IMR-90 (cell line): ENCODE measurements at regions not wholly inside any gene's neighbourhood (a gene's known extent, or its start where the extent isn't known, plus 50 kb on each side); places are given as distances from the start of the nearest gene placed in this dataset.

Experiments used
- ATAC-seq: fragments of 200-7000 bp; cut with Tn5 transposase; 2 replicates; pipeline ENCODE4 v1.9.1; 2020; ENCODE audit warnings: low read depth, mild to moderate bottlenecking, moderate library complexity
- BruUV-seq: library from RNA; stranded (reverse); fragments of 400-500 nt; replicated peaks from 2 replicates; lab custom pipeline; 2021; lab: Mats Ljungman, UMichigan
- CTCF ChIA-PET: fragments of 300-600 bp; formaldehyde crosslinking; extraction: SDS; loops from one replicate; lab custom pipeline; 2021; ENCODE audit warnings: antibody characterized with exemption; lab: Yijun Ruan, JAX
- POLR2A ChIA-PET: fragments of 300-600 bp; sonication (Branson Sonifier 250); formaldehyde crosslinking; loops from one replicate; lab custom pipeline; 2022; ENCODE audit warnings: antibody characterized with exemption; ENCODE audit not compliant: unreplicated experiment; lab: Charles Lee
- DNase-seq: peaks from one replicate; pipeline ENCODE4 v3.0.0; 2013
- H2AFZ ChIP-seq: replicated peaks from 2 replicates; pipeline ENCODE3; 2013; ENCODE audit warnings: low read length, mild to moderate bottlenecking; ENCODE audit not compliant: poor library complexity
- H2AK5ac ChIP-seq: 2 replicates; pipeline ENCODE4 v1.6.1; 2013; ENCODE audit warnings: low read depth, low read length, inconsistent platforms
- H2AK9ac ChIP-seq: replicated peaks from 2 replicates; pipeline ENCODE3; 2013; ENCODE audit warnings: mild to moderate bottlenecking, low read depth, low read length, moderate library complexity; ENCODE audit not compliant: poor library complexity
- H2BK120ac ChIP-seq: 2 replicates; pipeline ENCODE4 v1.6.1; 2013; ENCODE audit warnings: low read depth, low read length, inconsistent platforms
- H2BK15ac ChIP-seq: 3 replicates; pipeline ENCODE4 v1.6.1; 2013; ENCODE audit warnings: low read depth, low read length, inconsistent platforms
- H2BK20ac ChIP-seq: 2 replicates; pipeline ENCODE4 v1.6.1; 2013; ENCODE audit warnings: low read depth, mild to moderate bottlenecking, inconsistent platforms, low read length, moderate library complexity
- H2BK5ac ChIP-seq: 2 replicates; pipeline ENCODE4 v1.6.1; 2013; ENCODE audit warnings: mild to moderate bottlenecking, low read depth, low read length, inconsistent platforms; ENCODE audit not compliant: poor library complexity, severe bottlenecking
- H3K14ac ChIP-seq: replicated peaks from 2 replicates; pipeline ENCODE4 v1.6.1; 2013; ENCODE audit warnings: low read depth, low read length, inconsistent platforms
- H3K18ac ChIP-seq: 2 replicates; pipeline ENCODE4 v1.6.1; 2013; ENCODE audit warnings: low read depth, low read length, control low read depth
- H3K23ac ChIP-seq: 2 replicates; pipeline ENCODE4 v1.6.1; 2013; ENCODE audit warnings: low read depth, low read length, inconsistent platforms
- H3K27ac ChIP-seq: 2 replicates; pipeline ENCODE4 v1.5.1; 2013; ENCODE audit warnings: mild to moderate bottlenecking, control low read depth, low read length; ENCODE audit not compliant: insufficient read depth
- H3K27me3 ChIP-seq: 2 replicates; pipeline ENCODE4 v1.6.1; 2013; ENCODE audit warnings: low read length; ENCODE audit not compliant: control insufficient read depth, insufficient read depth
- H3K36me3 ChIP-seq: 2 replicates; pipeline ENCODE4 v1.6.1; 2013; ENCODE audit warnings: low read length, mixed read lengths; ENCODE audit not compliant: control insufficient read depth, insufficient read depth
- H3K4ac ChIP-seq: 2 replicates; pipeline ENCODE4 v1.6.1; 2013; ENCODE audit warnings: low read depth, low read length, inconsistent platforms
- H3K4me1 ChIP-seq: 2 replicates; pipeline ENCODE4 v1.6.1; 2013; ENCODE audit warnings: low read length, mixed read lengths; ENCODE audit not compliant: control insufficient read depth, insufficient read depth
- H3K4me2 ChIP-seq: 2 replicates; pipeline ENCODE4 v1.6.1; 2013; ENCODE audit warnings: low read depth, mild to moderate bottlenecking, control low read depth, low read length, moderate library complexity
- H3K4me3 ChIP-seq: 2 replicates; pipeline ENCODE4 v1.5.1; 2013; ENCODE audit warnings: low read depth, mild to moderate bottlenecking, control low read depth, low read length, moderate library complexity; ENCODE audit not compliant: insufficient read depth
- H3K56ac ChIP-seq: 2 replicates; pipeline ENCODE4 v1.6.1; 2013; ENCODE audit warnings: low read length, inconsistent platforms; ENCODE audit not compliant: insufficient read depth; ENCODE audit errors: extremely low read depth
- H3K79me1 ChIP-seq, 2 experiments: 2 replicates each; pipeline ENCODE4 v1.6.1; 2013; ENCODE audit warnings: low read length in 2 of 2, inconsistent platforms in 1 of 2, low read depth in 1 of 2
- H3K9ac ChIP-seq: 2 replicates; pipeline ENCODE4 v1.6.1; 2013; ENCODE audit warnings: low read depth, low read length, control low read depth
- H3K9me1 ChIP-seq: 2 replicates; pipeline ENCODE4 v1.6.1; 2013; ENCODE audit warnings: low read length, inconsistent platforms; ENCODE audit not compliant: insufficient read depth
- H3K9me3 ChIP-seq: 2 replicates; pipeline ENCODE4 v1.6.1; 2013; ENCODE audit warnings: low read length; ENCODE audit not compliant: control insufficient read depth, insufficient read depth
- H4K20me1 ChIP-seq: 2 replicates; pipeline ENCODE4 v1.6.1; 2013; ENCODE audit warnings: low read length, inconsistent platforms; ENCODE audit not compliant: insufficient read depth
- H4K5ac ChIP-seq: 2 replicates; pipeline ENCODE4 v1.6.1; 2013; ENCODE audit warnings: mild to moderate bottlenecking, low read depth, low read length, control low read depth
- H4K8ac ChIP-seq, 2 experiments: 2 replicates each; pipeline ENCODE4 v1.6.1; 2013; ENCODE audit warnings: low read depth in 2 of 2, low read length in 2 of 2, control low read depth in 1 of 2, inconsistent platforms in 1 of 2
- H4K91ac ChIP-seq: 2 replicates; pipeline ENCODE4 v1.6.1; 2013; ENCODE audit warnings: low read depth, low read length, inconsistent platforms; ENCODE audit not compliant: insufficient read depth
- CHD1 ChIP-seq: IDR thresholded peaks from 2 replicates; pipeline ENCODE4 v1.6.1; 2012; ENCODE audit warnings: low read depth, low read length, improper control_type of control experiment
- CTCF ChIP-seq: conservative IDR thresholded peaks from 2 replicates; pipeline ENCODE4 v1.5.1; 2012; ENCODE audit warnings: mild to moderate bottlenecking, low read depth, low read length, improper control_type of control experiment
- ELK1 ChIP-seq: fragments of 150-350 bp; IDR thresholded peaks from 2 replicates; pipeline ENCODE4 v1.6.1; 2016; ENCODE audit warnings: low read depth, mild to moderate bottlenecking, low read length, moderate library complexity, borderline replicate concordance
- FOS ChIP-seq: fragments of 150-350 bp; IDR thresholded peaks from 2 replicates; pipeline ENCODE4 v1.6.1; 2016; ENCODE audit warnings: low read depth, low read length
- MAFK ChIP-seq: IDR thresholded peaks from 2 replicates; pipeline ENCODE4 v1.6.1; 2012; ENCODE audit warnings: low read depth, low read length, improper control_type of control experiment
- MXI1 ChIP-seq: IDR thresholded peaks from 2 replicates; pipeline ENCODE4 v1.6.1; 2012; ENCODE audit warnings: low read depth, mild to moderate bottlenecking, low read length, moderate library complexity, borderline replicate concordance
- POLR2A ChIP-seq: IDR thresholded peaks from 2 replicates; pipeline ENCODE4 v1.6.1; 2012; ENCODE audit warnings: mild to moderate bottlenecking, low read depth, low read length
- RAD21 ChIP-seq: IDR thresholded peaks from 2 replicates; pipeline ENCODE4 v1.6.1; 2012; ENCODE audit warnings: low read length, improper control_type of control experiment
- USF2 ChIP-seq: fragments of 150-350 bp; IDR thresholded peaks from 2 replicates; pipeline ENCODE4 v1.6.1; 2017; ENCODE audit warnings: mild to moderate bottlenecking, antibody characterized with exemption, low read length, low read depth
- WGBS, 2 experiments: methylation state at CpG; one replicate each; pipeline versions ENCODE4 v1.1.5 to v1.1.7; 2013; ENCODE audit warnings: missing lambda C conversion rate in 2 of 2; ENCODE audit not compliant: insufficient read length in 1 of 2; ENCODE audit errors: extremely low coverage in 2 of 2; 5-methylcytosine and 5-hydroxymethylcytosine counted together
- dilution Hi-C: fragments of 300-500 bp; cut with HindIII; formaldehyde crosslinking; loops from one replicate; pipeline ENCODE4 v1.14.3; 2018; ENCODE audit warnings: low sequenced_read_pairs; ENCODE audit not compliant: unreplicated experiment
- in situ Hi-C: fragments of 300-500 bp; cut with MboI; formaldehyde crosslinking; loops from 3 replicates; pipeline ENCODE4 v1.14.3; 2019; ENCODE audit warnings: low sequenced_read_pairs, inconsistent platforms, mixed read lengths
- intact Hi-C: fragments of 100-400 bp; cut with micrococcal nuclease; formaldehyde crosslinking; loops from 2 replicates; pipeline ENCODE4 v1.10.0; 2022

GRCh38 chr2:235378944-235379343, 114.9 kb upstream of the AGAP1 start:
- no peak overlapping the region for H4K91ac ChIP-seq
- in situ Hi-C loops (no loop called here), dilution Hi-C loops (no loop called here), intact Hi-C loops (no loop called here)
- H3K79me1 ChIP-seq: no peaks in the 10 kb centered on the region
- no peak overlapping the region for H3K14ac ChIP-seq
- BruUV-seq: no TSS peak
- ChIA-PET CTCF (no interaction called here), POLR2A (no interaction called here)
- H2AK9ac ChIP-seq: no peak overlapping the region
- H4K20me1 ChIP-seq: no peaks in the 10 kb centered on the region
- no peak overlapping the region for H3K4me3 ChIP-seq
- peaks cover 2% of the 10 kb centered on the region; the same call in 1 of the 2 replicates for H3K4me1 ChIP-seq
- no peak overlapping the region for H3K4ac ChIP-seq
- no peak overlapping the region for H2BK20ac ChIP-seq
- TF ChIP-seq RAD21 (no peak), CHD1 (no peak), USF2 (no peak), FOS (no peak), ELK1 (no peak), MXI1 (no peak), POLR2A (no peak), CTCF (no peak), MAFK (no peak)
- DNase-seq: peak; percentile 7
- H3K18ac ChIP-seq: no peak overlapping the region
- H3K56ac ChIP-seq: no peak overlapping the region
- no peak overlapping the region for H2BK5ac ChIP-seq
- no peak overlapping the region for H2AFZ ChIP-seq
- peaks cover 8% of the 10 kb centered on the region for H3K27me3 ChIP-seq
- H3K23ac ChIP-seq: no peak overlapping the region
- no peaks in the 10 kb centered on the region for H3K36me3 ChIP-seq
- no peak overlapping the region for H4K5ac ChIP-seq
- no peak overlapping the region for H3K27ac ChIP-seq
- ATAC-seq: no peak
- no peaks in the 10 kb centered on the region for H3K9me3 ChIP-seq
- H3K4me2 ChIP-seq: no peak overlapping the region
- H4K8ac ChIP-seq: no peak overlapping the region
- no CpG with 5 or more reads among the region's 4 CpGs for WGBS, 2 experiments
- no peak overlapping the region for H2BK120ac ChIP-seq
- no peak overlapping the region for H2BK15ac ChIP-seq
- no peaks in the 10 kb centered on the region for H3K9me1 ChIP-seq
- no peak overlapping the region for H2AK5ac ChIP-seq
- H3K9ac ChIP-seq: no peak overlapping the region
